NCI-H2196 treated with DMSO at 0.1 percent for 48 hours (cell line): ENCODE measurements at regions not wholly inside any gene's neighbourhood (a gene's known extent, or its start where the extent isn't known, plus 50 kb on each side); places are given as distances from the start of the nearest gene placed in this dataset.

Experiments used
- DNase-seq: peaks from one replicate; lab custom pipeline; 2025; ENCODE audit not compliant: unreplicated experiment; lab: John Stamatoyannopoulos, UW

DNA sequence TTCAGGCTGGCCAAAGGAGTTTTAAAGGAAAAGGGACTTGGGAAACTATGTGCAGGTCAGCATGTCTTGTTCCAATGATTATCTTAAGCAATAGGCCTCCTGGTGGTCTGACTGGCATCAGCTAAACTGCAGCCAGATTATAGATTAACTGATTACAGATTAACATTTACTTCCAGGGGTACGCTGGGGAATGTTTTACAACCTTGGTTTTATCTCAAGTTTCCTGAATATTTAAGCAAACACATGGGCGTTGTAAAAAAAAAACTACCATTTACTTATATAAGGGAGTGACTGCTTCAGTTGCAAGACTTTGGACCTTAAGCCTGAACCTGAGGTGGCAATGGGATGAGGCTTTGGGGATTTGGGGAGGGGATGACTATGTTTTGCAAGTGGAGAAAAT is 600.6 kb upstream of the B3GALT2 start:
- no peak for DNase-seq

DNA sequence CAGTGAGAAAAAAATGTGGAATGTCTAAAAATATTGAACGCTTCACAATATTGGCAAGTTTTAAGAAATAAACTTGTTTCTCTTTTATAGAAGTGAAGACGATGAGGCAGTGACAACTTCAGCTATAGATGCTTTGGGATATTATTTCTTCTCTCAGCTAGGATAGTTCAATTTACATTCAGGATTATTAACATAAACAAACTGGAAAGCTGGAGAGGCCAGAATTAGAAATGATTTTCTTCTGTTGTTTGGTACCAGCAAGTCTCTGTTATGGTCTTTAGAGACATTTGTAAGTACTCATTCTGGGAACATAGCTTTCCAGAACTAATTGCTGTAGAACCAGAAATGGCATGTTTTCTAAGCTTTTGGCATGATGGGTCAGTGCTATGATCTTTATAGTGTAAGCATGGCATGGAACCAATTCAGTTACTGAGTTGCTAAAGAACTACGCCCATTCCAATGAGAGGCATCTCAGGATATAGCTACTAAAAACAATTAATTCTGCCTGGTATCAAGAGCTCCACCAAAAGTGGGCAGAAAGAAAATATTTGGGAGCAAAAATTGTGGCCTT is 599.5 kb upstream of the B3GALT2 start:
- DNase-seq: no peak

- DNase-seq: no peak
Observed at GRCh38 chr1:193774536-193775323, 588.3 kb upstream of the B3GALT2 start.

DNA sequence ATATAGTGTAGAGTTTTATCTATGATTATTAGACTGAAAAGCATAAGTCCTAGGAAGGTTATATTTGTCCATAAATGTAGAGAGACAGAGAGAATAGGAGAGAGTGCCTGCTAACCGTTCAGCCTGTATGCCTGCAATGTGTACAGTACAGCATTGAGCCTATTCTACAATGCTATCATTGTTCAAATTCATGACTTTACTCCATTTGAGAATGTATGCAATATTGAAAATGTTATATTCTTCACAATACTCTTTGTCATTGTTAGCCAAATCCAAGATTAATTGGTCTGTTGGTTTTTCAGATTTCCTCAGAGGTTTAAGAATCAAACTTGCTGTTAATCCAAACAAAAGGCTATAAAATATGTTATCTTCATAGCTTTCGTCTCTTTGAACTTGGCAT is 585.2 kb upstream of the B3GALT2 start:
- no peak for DNase-seq

DNA sequence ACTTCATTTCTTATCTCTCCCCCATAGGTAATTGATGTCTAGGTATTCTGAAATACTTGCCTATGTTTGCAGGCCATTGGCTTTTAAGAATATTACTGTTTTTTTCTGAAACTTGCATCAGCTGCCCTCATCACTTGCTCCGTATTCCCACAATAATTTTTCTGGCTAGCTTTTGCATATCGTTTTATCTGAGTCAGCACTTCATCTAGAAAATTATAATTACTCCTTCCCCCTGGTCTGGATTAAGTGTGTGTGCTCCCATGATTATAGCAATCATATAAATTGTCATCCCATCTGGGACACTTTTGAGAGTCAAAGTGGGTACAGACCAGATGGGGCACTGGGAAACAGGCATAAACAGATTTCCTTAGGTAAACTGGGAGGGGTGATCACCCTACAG is 583.2 kb upstream of the B3GALT2 start:
- no peak for DNase-seq

DNA sequence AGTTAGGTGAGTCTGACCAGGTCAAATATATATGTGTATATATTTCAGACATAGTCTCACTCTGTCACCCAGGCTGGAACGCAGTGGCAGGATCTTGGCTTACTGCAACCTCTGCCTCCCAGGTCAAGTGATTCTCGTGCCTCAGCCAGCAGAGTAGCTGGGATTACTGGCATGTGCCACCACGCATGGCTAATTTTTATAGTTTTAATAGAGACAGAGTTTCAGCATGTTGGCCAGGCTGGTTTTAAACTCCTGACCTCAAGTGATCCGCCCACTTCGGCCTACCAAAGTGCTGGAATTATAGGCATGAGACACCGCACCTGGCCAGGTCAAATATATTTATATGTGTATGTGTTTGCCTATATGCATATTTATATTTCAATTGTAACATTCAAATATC is 581.5 kb upstream of the B3GALT2 start:
- DNase-seq: no peak

DNA sequence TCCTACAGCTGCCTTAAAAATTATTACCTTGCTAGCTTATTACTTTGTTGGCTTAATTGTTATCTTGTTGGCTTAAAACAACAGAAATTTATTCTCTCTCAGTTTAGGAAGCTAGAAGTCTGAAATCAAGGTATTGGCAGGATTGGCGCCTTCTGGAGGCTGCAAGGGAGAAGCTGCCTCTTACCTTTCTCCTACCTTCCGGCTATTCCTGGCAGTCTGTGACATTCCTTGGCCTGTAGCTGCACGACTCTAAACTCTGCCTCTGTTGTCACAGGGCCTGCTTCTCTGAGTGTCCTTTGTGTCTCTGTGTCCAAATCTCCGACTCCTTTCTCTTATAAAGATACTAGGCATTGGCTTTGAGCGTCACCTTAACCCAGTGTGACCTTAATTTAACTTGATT is 579.9 kb upstream of the B3GALT2 start:
- no peak for DNase-seq

GRCh38 chr1:193763266-193763665 is 576.9 kb upstream of the B3GALT2 start:
- no peak for DNase-seq

- DNase-seq: no peak
Observed at GRCh38 chr1:193762236-193762635, 575.8 kb upstream of the B3GALT2 start.

- DNase-seq: no peak
Observed at GRCh38 chr1:193755441-193755840, 569.0 kb upstream of the B3GALT2 start.

- no peak for DNase-seq
Observed at GRCh38 chr1:193754732-193755427, 568.5 kb upstream of the B3GALT2 start.

DNA sequence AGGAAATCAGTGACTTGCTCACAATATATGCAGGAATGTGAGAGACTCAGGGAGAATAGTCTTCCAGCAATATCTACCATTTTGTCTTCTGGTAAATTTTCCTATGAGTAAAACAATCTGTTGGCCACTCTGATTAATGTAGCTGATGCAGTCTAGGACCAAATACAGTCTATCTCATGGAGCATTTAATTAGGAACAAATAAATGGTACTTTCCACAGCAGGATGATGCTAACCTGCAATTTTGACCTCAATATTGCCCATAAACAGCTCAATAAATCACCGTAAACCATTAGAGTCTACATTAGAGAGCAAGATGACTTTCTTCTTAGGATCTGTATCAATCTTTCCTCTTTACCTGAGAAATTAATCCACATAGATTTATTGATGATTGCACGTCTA is 567.7 kb upstream of the B3GALT2 start:
- no peak for DNase-seq

DNA sequence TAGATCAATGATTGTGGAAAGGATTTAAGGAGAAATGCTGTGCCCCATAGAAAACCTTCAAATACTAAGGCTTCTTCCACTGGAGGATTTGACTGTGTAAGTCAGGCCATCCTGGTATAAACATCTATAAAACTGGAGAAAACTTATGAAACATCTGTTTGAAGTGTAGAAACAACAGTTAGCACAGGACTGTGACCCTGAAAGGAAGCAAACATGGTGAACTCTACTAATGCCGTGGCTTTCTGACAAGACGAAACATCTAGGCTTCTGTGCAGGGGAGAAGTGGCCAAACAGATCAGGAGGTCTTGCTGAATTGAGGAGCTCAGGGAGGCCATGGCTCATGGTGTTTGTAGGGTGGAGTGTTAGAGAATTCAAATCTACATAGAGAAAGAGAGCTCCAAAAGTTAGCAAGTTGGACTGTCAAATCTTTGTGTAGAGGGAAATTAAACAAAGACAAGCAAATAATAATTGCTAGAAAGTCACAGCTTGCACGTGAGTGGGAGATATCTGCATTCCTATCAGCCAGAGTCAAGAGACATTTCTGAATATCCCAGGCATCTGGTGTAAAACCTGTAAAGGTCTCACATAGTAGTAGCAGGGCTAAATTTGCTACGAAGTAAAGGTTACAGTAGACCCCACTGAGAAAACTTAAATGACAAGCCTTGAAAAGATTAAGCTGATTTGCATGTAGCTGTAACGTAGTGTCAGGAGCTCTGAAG is 566.8 kb upstream of the B3GALT2 start:
- DNase-seq: no peak

DNA sequence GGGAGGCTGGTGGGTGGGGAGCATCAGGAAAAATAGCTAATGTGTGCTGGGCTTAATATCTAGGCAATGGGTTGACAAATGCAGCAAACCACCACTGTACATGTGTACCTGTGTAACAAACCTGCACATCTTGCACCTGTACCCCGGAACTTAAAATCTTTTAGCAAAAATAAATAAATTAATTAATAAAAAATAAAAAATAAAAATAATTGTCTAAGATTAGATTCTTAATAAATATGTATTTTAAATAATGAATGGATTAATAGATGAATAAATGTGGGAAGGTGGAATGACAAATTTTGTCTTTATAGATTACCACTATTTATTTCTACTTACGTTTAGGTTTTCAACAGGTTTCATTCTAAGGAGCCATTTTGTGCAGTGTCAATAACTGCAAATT is 563.5 kb upstream of the B3GALT2 start:
- no peak for DNase-seq

DNA sequence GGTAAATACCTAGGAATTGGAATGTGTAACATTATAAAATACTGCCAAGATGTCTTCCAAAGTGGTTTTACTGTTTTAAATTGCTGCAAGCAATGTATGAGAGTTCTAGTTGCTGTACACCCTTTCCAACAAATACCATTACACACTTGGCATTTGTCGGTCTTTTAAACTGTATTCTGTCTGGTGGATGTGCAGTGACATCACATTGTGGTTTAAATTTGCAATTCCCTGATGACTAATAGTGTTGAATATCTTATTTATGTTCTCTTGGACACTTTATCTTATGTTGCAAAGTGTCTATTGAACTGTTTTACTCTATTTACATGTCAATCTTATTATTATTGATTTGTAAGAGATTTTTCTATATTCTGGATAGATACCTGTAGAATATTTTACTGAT is 561.2 kb upstream of the B3GALT2 start:
- DNase-seq: no peak

- DNase-seq: no peak
Observed at GRCh38 chr1:193741228-193741627, 554.8 kb upstream of the B3GALT2 start.

GRCh38 chr1:193740762-193741161 is 554.3 kb upstream of the B3GALT2 start:
- DNase-seq: no peak

DNA sequence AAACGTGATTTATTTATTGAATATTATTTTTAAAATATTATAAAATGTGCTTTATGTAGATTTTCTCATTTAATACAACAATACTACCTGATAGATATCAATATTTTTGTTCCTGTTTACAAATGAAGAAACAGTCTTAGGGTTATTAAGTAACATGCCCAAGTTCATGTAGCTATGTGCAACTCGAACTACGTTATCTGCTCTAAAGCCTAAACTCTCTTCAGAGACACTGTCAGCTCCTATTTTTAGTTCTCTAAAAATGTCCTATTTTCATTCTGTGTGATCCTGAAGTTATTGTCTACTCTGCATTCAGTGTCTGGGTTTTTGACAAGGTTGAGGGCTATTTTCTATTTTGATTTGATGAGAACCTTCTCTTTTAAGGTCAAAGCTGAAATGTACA is 550.1 kb upstream of the B3GALT2 start:
- no peak for DNase-seq

GRCh38 chr1:193733674-193734073 is 547.3 kb upstream of the B3GALT2 start:
- DNase-seq: no peak

GRCh38 chr1:193730017-193730416 is 543.6 kb upstream of the B3GALT2 start:
- no peak for DNase-seq

DNA sequence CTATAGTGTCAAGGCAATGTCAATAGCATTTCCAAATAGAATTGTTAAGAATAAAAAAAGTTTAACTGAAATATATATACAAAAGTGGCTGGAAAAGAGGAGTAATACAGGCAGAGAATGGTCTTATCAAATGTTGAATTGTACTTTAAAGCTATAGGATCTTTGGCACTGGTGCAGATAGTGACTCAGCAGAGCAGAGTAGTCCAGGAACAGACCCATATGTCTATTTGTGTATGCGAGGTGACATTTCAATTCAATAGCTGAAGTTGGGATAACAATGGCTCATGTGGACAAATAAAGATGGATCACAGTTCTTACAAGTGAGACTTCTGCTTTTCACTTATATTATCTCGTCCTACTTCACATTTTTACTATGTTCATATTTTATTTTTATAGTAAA is 543.0 kb upstream of the B3GALT2 start:
- no peak for DNase-seq

DNA sequence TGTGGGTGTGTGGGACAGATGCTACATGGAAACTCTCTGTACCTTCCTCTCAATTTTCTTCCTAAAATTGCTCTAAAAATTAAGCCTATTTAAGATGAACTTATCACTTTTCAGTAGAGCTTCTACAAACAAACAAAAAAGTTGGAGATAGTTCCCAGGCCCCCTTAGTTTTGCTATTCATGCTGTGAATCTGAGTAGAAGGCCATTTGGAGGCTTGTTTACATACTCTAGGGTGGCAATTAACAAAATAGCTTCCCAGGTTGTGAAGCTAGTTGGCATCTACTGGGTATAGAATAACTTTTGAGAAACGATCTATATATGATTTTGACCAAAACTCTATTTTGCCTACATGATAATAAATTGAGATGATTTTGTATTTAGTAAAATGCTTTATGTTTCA is 541.4 kb upstream of the B3GALT2 start:
- DNase-seq: no peak
